GM23338 (cell line): ENCODE measurements at regions not wholly inside any gene's neighbourhood (a gene's known extent, or its start where the extent isn't known, plus 50 kb on each side); places are given as distances from the start of the nearest gene placed in this dataset.

ENCODE experiments used
- CREB1 ChIP-seq: fragments of 250-450 bp; sonication (Bioruptor Pico); IDR thresholded peaks from 2 replicates; pipeline ENCODE4 v1.5.0; 2020; ENCODE audit warnings: low read depth, mild to moderate bottlenecking, moderate library complexity
- CTCF ChIP-seq, 2 experiments: fragments of 200-600 bp in 1 of 2; sonication (generic) in 1 of 2; conservative IDR thresholded peaks; 2 replicates each; pipeline versions ENCODE4 v1.5.1 to v1.6.1; 2016 to 2017; ENCODE audit warnings: antibody characterized with exemption in 2 of 2, low read depth in 2 of 2, mild to moderate bottlenecking in 2 of 2, moderate library complexity in 1 of 2
- EZH2 ChIP-seq: fragments of 200-600 bp; sonication (generic); IDR thresholded peaks from one replicate; pipeline ENCODE4 v1.8.0; 2017; ENCODE audit warnings: antibody characterized with exemption, mild to moderate bottlenecking, low read depth; ENCODE audit not compliant: unreplicated experiment
- EZH2phosphoT487 ChIP-seq: fragments of 200-600 bp; sonication (generic); IDR thresholded peaks from one replicate; pipeline ENCODE4 v1.8.1; 2018; ENCODE audit warnings: antibody characterized with exemption; ENCODE audit not compliant: unreplicated experiment
- JUNB ChIP-seq: IDR thresholded peaks from one replicate; pipeline ENCODE4 v1.6.1; 2016; ENCODE audit warnings: antibody characterized with exemption; ENCODE audit not compliant: unreplicated experiment
- NANOG ChIP-seq: IDR thresholded peaks from 2 replicates; pipeline ENCODE4 v1.6.1; 2016; ENCODE audit warnings: antibody characterized with exemption, borderline replicate concordance
- POLR2AphosphoS5 ChIP-seq: IDR thresholded peaks from 2 replicates; pipeline ENCODE4 v1.6.1; 2016; ENCODE audit warnings: antibody characterized with exemption, low read depth
- STAT1 ChIP-seq: IDR thresholded peaks from one replicate; pipeline ENCODE4 v1.6.1; 2016; ENCODE audit warnings: antibody characterized with exemption; ENCODE audit not compliant: unreplicated experiment
- ZNF331 ChIP-seq: fragments of 250-450 bp; sonication (Bioruptor Pico); IDR thresholded peaks from 2 replicates; pipeline ENCODE4 v1.5.0; 2020; ENCODE audit warnings: low read depth, mild to moderate bottlenecking, moderate library complexity
- TF ChIP-seq, protein P1 (sequence below): IDR thresholded peaks from one replicate; pipeline ENCODE4 v1.6.1; 2018; ENCODE audit warnings: antibody characterized with exemption; ENCODE audit not compliant: unreplicated experiment
- TF ChIP-seq, protein P2 (sequence below): IDR thresholded peaks from 2 replicates; pipeline ENCODE4 v1.6.1; 2016; ENCODE audit warnings: antibody characterized with exemption
- TF ChIP-seq, protein P3 (sequence below): fragments of 250-450 bp; sonication (Bioruptor Pico); IDR thresholded peaks from 2 replicates; pipeline ENCODE4 v1.5.0; 2020; ENCODE audit warnings: mild to moderate bottlenecking, moderate library complexity

DNA sequence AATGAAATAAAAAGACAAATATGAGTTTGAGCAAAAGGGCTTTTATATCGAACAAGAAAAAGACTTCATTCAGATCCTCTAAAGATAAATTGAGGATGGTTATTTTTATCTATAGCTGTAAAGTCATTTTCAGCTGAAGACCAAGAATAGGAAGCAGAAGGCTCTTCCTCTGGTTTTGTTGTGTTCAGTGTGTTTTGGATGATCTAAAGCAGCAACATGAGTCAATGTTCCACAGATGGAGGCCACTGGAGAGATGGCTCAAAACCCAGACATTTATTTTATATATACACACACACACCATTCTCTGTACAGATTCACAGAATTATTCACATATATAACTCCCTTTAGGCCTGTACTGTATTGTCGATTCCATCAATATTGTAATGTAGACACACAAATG lies 424.3 kb downstream of the MBD2 start:
- no peak for TF ChIP-seq CTCF (conservative IDR thresholded peaks at IDR 0.05; ENCODE audit: low read depth in 2 of 2)
- TF ChIP-seq, protein P1, sequence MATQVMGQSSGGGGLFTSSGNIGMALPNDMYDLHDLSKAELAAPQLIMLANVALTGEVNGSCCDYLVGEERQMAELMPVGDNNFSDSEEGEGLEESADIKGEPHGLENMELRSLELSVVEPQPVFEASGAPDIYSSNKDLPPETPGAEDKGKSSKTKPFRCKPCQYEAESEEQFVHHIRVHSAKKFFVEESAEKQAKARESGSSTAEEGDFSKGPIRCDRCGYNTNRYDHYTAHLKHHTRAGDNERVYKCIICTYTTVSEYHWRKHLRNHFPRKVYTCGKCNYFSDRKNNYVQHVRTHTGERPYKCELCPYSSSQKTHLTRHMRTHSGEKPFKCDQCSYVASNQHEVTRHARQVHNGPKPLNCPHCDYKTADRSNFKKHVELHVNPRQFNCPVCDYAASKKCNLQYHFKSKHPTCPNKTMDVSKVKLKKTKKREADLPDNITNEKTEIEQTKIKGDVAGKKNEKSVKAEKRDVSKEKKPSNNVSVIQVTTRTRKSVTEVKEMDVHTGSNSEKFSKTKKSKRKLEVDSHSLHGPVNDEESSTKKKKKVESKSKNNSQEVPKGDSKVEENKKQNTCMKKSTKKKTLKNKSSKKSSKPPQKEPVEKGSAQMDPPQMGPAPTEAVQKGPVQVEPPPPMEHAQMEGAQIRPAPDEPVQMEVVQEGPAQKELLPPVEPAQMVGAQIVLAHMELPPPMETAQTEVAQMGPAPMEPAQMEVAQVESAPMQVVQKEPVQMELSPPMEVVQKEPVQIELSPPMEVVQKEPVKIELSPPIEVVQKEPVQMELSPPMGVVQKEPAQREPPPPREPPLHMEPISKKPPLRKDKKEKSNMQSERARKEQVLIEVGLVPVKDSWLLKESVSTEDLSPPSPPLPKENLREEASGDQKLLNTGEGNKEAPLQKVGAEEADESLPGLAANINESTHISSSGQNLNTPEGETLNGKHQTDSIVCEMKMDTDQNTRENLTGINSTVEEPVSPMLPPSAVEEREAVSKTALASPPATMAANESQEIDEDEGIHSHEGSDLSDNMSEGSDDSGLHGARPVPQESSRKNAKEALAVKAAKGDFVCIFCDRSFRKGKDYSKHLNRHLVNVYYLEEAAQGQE = no peak
- no peak for TF ChIP-seq EZH2phosphoT487
- TF ChIP-seq EZH2 = no peak
- TF ChIP-seq NANOG = no peak
- no peak for TF ChIP-seq POLR2AphosphoS5
- no peak for TF ChIP-seq CREB1 (CRISPR knock-in tag)
- TF ChIP-seq JUNB = no peak
- no peak for TF ChIP-seq ZNF331 (CRISPR knock-in tag)
- TF ChIP-seq, protein P2, sequence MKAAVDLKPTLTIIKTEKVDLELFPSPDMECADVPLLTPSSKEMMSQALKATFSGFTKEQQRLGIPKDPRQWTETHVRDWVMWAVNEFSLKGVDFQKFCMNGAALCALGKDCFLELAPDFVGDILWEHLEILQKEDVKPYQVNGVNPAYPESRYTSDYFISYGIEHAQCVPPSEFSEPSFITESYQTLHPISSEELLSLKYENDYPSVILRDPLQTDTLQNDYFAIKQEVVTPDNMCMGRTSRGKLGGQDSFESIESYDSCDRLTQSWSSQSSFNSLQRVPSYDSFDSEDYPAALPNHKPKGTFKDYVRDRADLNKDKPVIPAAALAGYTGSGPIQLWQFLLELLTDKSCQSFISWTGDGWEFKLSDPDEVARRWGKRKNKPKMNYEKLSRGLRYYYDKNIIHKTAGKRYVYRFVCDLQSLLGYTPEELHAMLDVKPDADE = no peak
- TF ChIP-seq, protein P3, sequence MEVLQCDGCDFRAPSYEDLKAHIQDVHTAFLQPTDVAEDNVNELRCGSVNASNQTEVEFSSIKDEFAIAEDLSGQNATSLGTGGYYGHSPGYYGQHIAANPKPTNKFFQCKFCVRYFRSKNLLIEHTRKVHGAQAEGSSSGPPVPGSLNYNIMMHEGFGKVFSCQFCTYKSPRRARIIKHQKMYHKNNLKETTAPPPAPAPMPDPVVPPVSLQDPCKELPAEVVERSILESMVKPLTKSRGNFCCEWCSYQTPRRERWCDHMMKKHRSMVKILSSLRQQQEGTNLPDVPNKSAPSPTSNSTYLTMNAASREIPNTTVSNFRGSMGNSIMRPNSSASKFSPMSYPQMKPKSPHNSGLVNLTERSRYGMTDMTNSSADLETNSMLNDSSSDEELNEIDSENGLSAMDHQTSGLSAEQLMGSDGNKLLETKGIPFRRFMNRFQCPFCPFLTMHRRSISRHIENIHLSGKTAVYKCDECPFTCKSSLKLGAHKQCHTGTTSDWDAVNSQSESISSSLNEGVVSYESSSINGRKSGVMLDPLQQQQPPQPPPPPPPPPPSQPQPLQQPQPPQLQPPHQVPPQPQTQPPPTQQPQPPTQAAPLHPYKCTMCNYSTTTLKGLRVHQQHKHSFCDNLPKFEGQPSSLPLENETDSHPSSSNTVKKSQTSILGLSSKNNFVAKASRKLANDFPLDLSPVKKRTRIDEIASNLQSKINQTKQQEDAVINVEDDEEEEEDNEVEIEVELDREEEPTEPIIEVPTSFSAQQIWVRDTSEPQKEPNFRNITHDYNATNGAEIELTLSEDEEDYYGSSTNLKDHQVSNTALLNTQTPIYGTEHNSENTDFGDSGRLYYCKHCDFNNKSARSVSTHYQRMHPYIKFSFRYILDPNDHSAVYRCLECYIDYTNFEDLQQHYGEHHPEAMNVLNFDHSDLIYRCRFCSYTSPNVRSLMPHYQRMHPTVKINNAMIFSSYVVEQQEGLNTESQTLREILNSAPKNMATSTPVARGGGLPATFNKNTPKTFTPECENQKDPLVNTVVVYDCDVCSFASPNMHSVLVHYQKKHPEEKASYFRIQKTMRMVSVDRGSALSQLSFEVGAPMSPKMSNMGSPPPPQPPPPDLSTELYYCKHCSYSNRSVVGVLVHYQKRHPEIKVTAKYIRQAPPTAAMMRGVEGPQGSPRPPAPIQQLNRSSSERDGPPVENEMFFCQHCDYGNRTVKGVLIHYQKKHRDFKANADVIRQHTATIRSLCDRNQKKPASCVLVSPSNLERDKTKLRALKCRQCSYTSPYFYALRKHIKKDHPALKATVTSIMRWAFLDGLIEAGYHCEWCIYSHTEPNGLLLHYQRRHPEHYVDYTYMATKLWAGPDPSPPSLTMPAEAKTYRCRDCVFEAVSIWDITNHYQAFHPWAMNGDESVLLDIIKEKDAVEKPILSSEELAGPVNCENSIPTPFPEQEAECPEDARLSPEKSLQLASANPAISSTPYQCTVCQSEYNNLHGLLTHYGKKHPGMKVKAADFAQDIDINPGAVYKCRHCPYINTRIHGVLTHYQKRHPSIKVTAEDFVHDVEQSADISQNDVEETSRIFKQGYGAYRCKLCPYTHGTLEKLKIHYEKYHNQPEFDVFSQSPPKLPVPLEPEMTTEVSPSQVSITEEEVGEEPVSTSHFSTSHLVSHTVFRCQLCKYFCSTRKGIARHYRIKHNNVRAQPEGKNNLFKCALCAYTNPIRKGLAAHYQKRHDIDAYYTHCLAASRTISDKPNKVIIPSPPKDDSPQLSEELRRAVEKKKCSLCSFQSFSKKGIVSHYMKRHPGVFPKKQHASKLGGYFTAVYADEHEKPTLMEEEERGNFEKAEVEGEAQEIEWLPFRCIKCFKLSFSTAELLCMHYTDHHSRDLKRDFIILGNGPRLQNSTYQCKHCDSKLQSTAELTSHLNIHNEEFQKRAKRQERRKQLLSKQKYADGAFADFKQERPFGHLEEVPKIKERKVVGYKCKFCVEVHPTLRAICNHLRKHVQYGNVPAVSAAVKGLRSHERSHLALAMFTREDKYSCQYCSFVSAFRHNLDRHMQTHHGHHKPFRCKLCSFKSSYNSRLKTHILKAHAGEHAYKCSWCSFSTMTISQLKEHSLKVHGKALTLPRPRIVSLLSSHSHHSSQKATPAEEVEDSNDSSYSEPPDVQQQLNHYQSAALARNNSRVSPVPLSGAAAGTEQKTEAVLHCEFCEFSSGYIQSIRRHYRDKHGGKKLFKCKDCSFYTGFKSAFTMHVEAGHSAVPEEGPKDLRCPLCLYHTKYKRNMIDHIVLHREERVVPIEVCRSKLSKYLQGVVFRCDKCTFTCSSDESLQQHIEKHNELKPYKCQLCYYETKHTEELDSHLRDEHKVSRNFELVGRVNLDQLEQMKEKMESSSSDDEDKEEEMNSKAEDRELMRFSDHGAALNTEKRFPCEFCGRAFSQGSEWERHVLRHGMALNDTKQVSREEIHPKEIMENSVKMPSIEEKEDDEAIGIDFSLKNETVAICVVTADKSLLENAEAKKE (CRISPR knock-in tag) = no peak
- no peak for TF ChIP-seq STAT1
